OCI-LY1 (cell line): ENCODE measurements at regions not wholly inside any gene's neighbourhood (a gene's known extent, or its start where the extent isn't known, plus 50 kb on each side); places are given as distances from the start of the nearest gene placed in this dataset.

Experiments
- H2AFZ ChIP-seq: fragments of 200-600 bp; sonication (generic), shearing (Covaris generic); 2 replicates; pipeline ENCODE4 v1.6.0; 2014; ENCODE audit warnings: antibody characterized with exemption, mild to moderate bottlenecking, low read length
- H3F3A ChIP-seq: fragments of 200-600 bp; sonication (generic), shearing (Covaris generic); 2 replicates; pipeline ENCODE4 v1.6.0; 2014; ENCODE audit warnings: mild to moderate bottlenecking, antibody characterized with exemption, low read length, moderate library complexity; ENCODE audit not compliant: insufficient read depth
- H3K27ac ChIP-seq: fragments of 200-600 bp; sonication (generic); 2 replicates; pipeline ENCODE4 v1.5.1; 2014; ENCODE audit warnings: low read length, mixed run types, mild to moderate bottlenecking, low read depth; ENCODE audit not compliant: poor library complexity, severe bottlenecking
- H3K27me3 ChIP-seq: fragments of 200-600 bp; sonication (generic); 2 replicates; pipeline ENCODE4 v1.6.0; 2014; ENCODE audit warnings: antibody characterized with exemption, mild to moderate bottlenecking, low read length, moderate library complexity; ENCODE audit not compliant: insufficient read depth
- H3K36me3 ChIP-seq: fragments of 200-600 bp; sonication (generic); 2 replicates; pipeline ENCODE4 v1.6.1; 2014; ENCODE audit warnings: mild to moderate bottlenecking, antibody characterized with exemption, low read length, moderate library complexity, mixed read lengths; ENCODE audit not compliant: insufficient read depth
- H3K4me1 ChIP-seq: fragments of 200-600 bp; sonication (generic); 2 replicates; pipeline ENCODE4 v1.5.1; 2014; ENCODE audit warnings: mild to moderate bottlenecking, low read length, moderate library complexity; ENCODE audit not compliant: insufficient read depth, severe bottlenecking
- H3K4me2 ChIP-seq: fragments of 200-600 bp; sonication (generic), shearing (Covaris generic); 2 replicates; pipeline ENCODE4 v1.6.1; 2014; ENCODE audit warnings: low read length
- H3K4me3 ChIP-seq: fragments of 200-600 bp; sonication (generic); 2 replicates; pipeline ENCODE4 v1.5.1; 2014; ENCODE audit warnings: low read length, low read depth, mild to moderate bottlenecking, mixed read lengths; ENCODE audit not compliant: poor library complexity, severe bottlenecking
- H3K79me2 ChIP-seq: fragments of 200-600 bp; shearing (Covaris generic); 2 replicates; pipeline ENCODE4 v1.6.1; 2016; ENCODE audit warnings: mixed run types, low read length, mixed read lengths; ENCODE audit not compliant: insufficient read depth
- H3K9ac ChIP-seq: fragments of 200-600 bp; sonication (generic), shearing (Covaris generic); 2 replicates; pipeline ENCODE4 v1.6.1; 2014; ENCODE audit warnings: mild to moderate bottlenecking, low read length, mixed read lengths
- H3K9me2 ChIP-seq: fragments of 200-600 bp; sonication (generic), shearing (Covaris generic); 2 replicates; pipeline ENCODE4 v1.6.1; 2014; ENCODE audit warnings: low read depth, mild to moderate bottlenecking, low read length, mixed read lengths
- H3K9me3 ChIP-seq: fragments of 200-600 bp; shearing (Covaris generic); 2 replicates; pipeline ENCODE4 v1.6.1; 2014; ENCODE audit warnings: low read length, mixed read lengths
- H4K20me1 ChIP-seq: fragments of 200-600 bp; sonication (generic), shearing (Covaris generic); 2 replicates; pipeline ENCODE4 v1.6.0; 2016; ENCODE audit warnings: mild to moderate bottlenecking, low read length; ENCODE audit not compliant: insufficient read depth
- EZH2 ChIP-seq: fragments of 200-600 bp; sonication (generic), shearing (Covaris generic); IDR thresholded peaks from 2 replicates; pipeline ENCODE4 v1.8.0; 2017; ENCODE audit warnings: borderline replicate concordance, mixed run types, mild to moderate bottlenecking, antibody characterized with exemption, low read length, moderate library complexity, mixed read lengths
- TF ChIP-seq, protein P1 (sequence below): fragments of 200-600 bp; sonication (generic), shearing (Covaris generic); IDR thresholded peaks from 2 replicates; pipeline ENCODE4 v1.5.1; 2017; ENCODE audit warnings: mild to moderate bottlenecking, antibody characterized with exemption, low read length, moderate library complexity, mixed read lengths

GRCh38 chr22:22369964-22370270 lies 125.3 kb downstream of the VPREB1 start:
- TF ChIP-seq, protein P1, sequence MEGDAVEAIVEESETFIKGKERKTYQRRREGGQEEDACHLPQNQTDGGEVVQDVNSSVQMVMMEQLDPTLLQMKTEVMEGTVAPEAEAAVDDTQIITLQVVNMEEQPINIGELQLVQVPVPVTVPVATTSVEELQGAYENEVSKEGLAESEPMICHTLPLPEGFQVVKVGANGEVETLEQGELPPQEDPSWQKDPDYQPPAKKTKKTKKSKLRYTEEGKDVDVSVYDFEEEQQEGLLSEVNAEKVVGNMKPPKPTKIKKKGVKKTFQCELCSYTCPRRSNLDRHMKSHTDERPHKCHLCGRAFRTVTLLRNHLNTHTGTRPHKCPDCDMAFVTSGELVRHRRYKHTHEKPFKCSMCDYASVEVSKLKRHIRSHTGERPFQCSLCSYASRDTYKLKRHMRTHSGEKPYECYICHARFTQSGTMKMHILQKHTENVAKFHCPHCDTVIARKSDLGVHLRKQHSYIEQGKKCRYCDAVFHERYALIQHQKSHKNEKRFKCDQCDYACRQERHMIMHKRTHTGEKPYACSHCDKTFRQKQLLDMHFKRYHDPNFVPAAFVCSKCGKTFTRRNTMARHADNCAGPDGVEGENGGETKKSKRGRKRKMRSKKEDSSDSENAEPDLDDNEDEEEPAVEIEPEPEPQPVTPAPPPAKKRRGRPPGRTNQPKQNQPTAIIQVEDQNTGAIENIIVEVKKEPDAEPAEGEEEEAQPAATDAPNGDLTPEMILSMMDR: no peak
- no peak for TF ChIP-seq EZH2
- Histone ChIP-seq H3F3A (no peaks in the 10 kb centered on the region), H3K9ac (peak overlapping the region; percentile 73), H4K20me1 (no peaks in the 10 kb centered on the region), H3K79me2 (no peaks in the 10 kb centered on the region), H3K9me2 (no peaks in the 10 kb centered on the region), H3K36me3 (no peaks in the 10 kb centered on the region), H3K9me3 (no peaks in the 10 kb centered on the region), H3K27me3 (no peaks in the 10 kb centered on the region), H2AFZ (no peak overlapping the region), H3K4me3 (peak overlapping the region; percentile 50), H3K4me2 (peak overlapping the region; percentile 75), H3K27ac (peak overlapping the region; percentile 96), H3K4me1 (peaks cover 75% of the 10 kb centered on the region)

GRCh38 chr22:22371031-22371541 lies 126.5 kb downstream of the VPREB1 start:
- Histone ChIP-seq H3K4me1 (peaks cover 85% of the 10 kb centered on the region), H3K36me3 (no peaks in the 10 kb centered on the region), H3F3A (no peaks in the 10 kb centered on the region), H3K9me3 (no peaks in the 10 kb centered on the region), H2AFZ (no peak overlapping the region), H3K27me3 (no peaks in the 10 kb centered on the region), H3K4me3 (no peak overlapping the region), H3K9me2 (no peaks in the 10 kb centered on the region), H3K79me2 (no peaks in the 10 kb centered on the region), H4K20me1 (no peaks in the 10 kb centered on the region), H3K9ac (no peak overlapping the region; the same call in 1 of the 2 replicates), H3K27ac (peak overlapping the region; percentile 96), H3K4me2 (no peak overlapping the region)
- TF ChIP-seq, protein P1: peak; percentile 57; the same call in 1 of the 2 replicates
- TF ChIP-seq EZH2: no peak

DNA sequence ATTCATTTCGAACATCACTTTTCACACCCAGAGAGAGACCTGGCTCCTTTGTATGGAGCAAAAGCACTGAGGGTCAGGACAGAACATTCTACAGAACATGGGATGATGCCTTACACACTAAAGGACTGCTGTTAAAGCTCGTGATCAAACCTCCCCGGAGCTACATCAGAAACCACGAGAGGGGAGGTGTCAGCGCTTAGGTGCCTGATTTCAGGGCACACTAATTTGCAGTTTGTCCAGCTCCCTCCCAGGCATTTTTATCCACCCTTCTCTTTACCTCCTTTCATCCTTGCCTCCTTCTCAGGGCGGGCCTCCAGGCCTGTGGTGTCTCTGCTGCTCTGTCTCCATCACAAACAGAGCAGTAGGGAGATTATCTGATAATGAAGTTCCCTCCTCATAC lies 127.5 kb downstream of the VPREB1 start:
- peaks cover 85% of the 10 kb centered on the region for H3K4me1 ChIP-seq
- H3K4me3 ChIP-seq: no peak overlapping the region
- H3K79me2 ChIP-seq: no peaks in the 10 kb centered on the region
- H3K9me2 ChIP-seq: no peaks in the 10 kb centered on the region
- H4K20me1 ChIP-seq: no peaks in the 10 kb centered on the region
- no peaks in the 10 kb centered on the region for H3F3A ChIP-seq
- no peaks in the 10 kb centered on the region for H3K27me3 ChIP-seq
- H3K27ac ChIP-seq: peak overlapping the region; percentile 96
- H3K9me3 ChIP-seq: no peaks in the 10 kb centered on the region
- H3K9ac ChIP-seq: no peak overlapping the region
- H3K4me2 ChIP-seq: no peak overlapping the region
- no peaks in the 10 kb centered on the region for H3K36me3 ChIP-seq
- TF ChIP-seq EZH2: no peak
- TF ChIP-seq, protein P1: no peak
- H2AFZ ChIP-seq: no peak overlapping the region
